HL-60 (cell line): ENCODE measurements at regions not wholly inside any gene's neighbourhood (a gene's known extent, or its start where the extent isn't known, plus 50 kb on each side); places are given as distances from the start of the nearest gene placed in this dataset.

ENCODE experiments used
- DNase-seq, 2 experiments: peaks; one replicate each; pipeline ENCODE4 v3.0.0-alpha.2; 2010 to 2020; ENCODE audit warnings: low read depth in 1 of 2, low spot score in 1 of 2
- H3K27ac ChIP-seq: fragments of 250-450 bp; sonication (Bioruptor Pico); replicated peaks from 2 replicates; pipeline ENCODE4 v1.5.1; 2020; ENCODE audit warnings: mild to moderate bottlenecking, moderate library complexity
- H3K27me3 ChIP-seq: fragments of 250-450 bp; sonication (Bioruptor Pico); 2 replicates; pipeline ENCODE4 v1.5.1; 2021; ENCODE audit warnings: mild to moderate bottlenecking, moderate library complexity; ENCODE audit not compliant: insufficient read depth, poor library complexity, severe bottlenecking
- H3K4me3 ChIP-seq: replicated peaks from 2 replicates; pipeline ENCODE4 v1.5.1; 2011; ENCODE audit warnings: mild to moderate bottlenecking, control low read depth, low read length; ENCODE audit not compliant: insufficient read depth
- GABPA ChIP-seq: IDR thresholded peaks from 2 replicates; pipeline ENCODE4 v1.6.1; 2012; ENCODE audit warnings: low read depth
- POLR2AphosphoS5 ChIP-seq: IDR thresholded peaks from 2 replicates; pipeline ENCODE4 v1.6.1; 2012; ENCODE audit warnings: low read depth
- SPI1 ChIP-seq: IDR thresholded peaks from 2 replicates; pipeline ENCODE4 v1.6.1; 2012; ENCODE audit warnings: low read depth, mild to moderate bottlenecking, borderline replicate concordance
- TF ChIP-seq, protein P1 (sequence below): IDR thresholded peaks from 2 replicates; pipeline ENCODE4 v1.6.1; 2012; ENCODE audit warnings: low read depth; ENCODE audit not compliant: insufficient replicate concordance
- TF ChIP-seq, protein P2 (sequence below): IDR thresholded peaks from one replicate; pipeline ENCODE4 v1.5.1; 2011; ENCODE audit warnings: low read length, control low read depth, inconsistent platforms; ENCODE audit not compliant: insufficient read depth

DNA sequence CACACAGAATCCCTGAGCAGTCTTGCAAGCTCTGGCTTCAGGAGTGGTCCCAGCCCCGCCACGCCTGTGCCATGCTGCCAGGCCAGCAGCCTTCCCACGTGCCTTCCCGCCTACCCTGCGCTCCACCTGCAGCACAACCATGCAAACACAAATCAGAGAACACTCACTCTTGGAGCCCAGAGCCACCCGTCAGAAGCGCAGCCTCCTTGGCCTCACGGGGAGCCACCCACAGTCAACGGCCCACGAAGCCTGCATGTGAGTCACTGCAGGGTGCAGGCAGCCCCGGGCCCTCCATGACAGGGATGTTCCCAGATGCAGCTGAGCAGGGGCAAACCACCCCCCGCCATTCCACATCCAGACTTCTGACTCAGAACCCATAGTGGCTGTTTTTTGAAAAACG is 217.0 kb downstream of the DLL1 start:
- Histone ChIP-seq H3K27me3 (no peaks in the 10 kb centered on the region), H3K4me3 (no peak overlapping the region), H3K27ac (no peak overlapping the region)
- TF ChIP-seq POLR2AphosphoS5 (no peak), GABPA (no peak)
- TF ChIP-seq, protein P1, sequence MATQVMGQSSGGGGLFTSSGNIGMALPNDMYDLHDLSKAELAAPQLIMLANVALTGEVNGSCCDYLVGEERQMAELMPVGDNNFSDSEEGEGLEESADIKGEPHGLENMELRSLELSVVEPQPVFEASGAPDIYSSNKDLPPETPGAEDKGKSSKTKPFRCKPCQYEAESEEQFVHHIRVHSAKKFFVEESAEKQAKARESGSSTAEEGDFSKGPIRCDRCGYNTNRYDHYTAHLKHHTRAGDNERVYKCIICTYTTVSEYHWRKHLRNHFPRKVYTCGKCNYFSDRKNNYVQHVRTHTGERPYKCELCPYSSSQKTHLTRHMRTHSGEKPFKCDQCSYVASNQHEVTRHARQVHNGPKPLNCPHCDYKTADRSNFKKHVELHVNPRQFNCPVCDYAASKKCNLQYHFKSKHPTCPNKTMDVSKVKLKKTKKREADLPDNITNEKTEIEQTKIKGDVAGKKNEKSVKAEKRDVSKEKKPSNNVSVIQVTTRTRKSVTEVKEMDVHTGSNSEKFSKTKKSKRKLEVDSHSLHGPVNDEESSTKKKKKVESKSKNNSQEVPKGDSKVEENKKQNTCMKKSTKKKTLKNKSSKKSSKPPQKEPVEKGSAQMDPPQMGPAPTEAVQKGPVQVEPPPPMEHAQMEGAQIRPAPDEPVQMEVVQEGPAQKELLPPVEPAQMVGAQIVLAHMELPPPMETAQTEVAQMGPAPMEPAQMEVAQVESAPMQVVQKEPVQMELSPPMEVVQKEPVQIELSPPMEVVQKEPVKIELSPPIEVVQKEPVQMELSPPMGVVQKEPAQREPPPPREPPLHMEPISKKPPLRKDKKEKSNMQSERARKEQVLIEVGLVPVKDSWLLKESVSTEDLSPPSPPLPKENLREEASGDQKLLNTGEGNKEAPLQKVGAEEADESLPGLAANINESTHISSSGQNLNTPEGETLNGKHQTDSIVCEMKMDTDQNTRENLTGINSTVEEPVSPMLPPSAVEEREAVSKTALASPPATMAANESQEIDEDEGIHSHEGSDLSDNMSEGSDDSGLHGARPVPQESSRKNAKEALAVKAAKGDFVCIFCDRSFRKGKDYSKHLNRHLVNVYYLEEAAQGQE = no peak
- no peak for DNase-seq

DNA sequence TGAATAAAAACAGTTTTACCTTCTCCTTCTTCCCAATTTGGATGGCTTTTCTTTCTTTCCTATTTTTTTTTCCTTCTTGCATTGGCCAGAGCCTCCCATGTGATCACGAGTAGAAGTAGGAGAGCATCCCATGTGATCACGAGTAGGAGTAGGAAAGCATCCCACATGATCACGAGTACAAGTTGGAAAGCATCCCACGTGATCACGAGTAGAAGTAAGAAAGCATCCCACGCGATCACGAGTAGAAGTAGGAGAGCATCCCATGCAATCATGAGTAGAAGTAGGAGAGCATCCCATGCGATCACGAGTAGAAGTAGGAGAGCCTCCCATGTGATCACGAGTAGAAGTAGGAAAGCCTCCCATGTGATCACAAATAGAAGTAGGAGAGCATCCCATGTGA is 218.6 kb downstream of the DLL1 start:
- DNase-seq = no peak
- TF ChIP-seq, protein P2, sequence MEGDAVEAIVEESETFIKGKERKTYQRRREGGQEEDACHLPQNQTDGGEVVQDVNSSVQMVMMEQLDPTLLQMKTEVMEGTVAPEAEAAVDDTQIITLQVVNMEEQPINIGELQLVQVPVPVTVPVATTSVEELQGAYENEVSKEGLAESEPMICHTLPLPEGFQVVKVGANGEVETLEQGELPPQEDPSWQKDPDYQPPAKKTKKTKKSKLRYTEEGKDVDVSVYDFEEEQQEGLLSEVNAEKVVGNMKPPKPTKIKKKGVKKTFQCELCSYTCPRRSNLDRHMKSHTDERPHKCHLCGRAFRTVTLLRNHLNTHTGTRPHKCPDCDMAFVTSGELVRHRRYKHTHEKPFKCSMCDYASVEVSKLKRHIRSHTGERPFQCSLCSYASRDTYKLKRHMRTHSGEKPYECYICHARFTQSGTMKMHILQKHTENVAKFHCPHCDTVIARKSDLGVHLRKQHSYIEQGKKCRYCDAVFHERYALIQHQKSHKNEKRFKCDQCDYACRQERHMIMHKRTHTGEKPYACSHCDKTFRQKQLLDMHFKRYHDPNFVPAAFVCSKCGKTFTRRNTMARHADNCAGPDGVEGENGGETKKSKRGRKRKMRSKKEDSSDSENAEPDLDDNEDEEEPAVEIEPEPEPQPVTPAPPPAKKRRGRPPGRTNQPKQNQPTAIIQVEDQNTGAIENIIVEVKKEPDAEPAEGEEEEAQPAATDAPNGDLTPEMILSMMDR = no peak
- TF ChIP-seq POLR2AphosphoS5 (no peak), SPI1 (no peak), GABPA (no peak)
- TF ChIP-seq, protein P1 = no peak
- no peak overlapping the region for H3K27ac ChIP-seq
- no peak overlapping the region for H3K4me3 ChIP-seq
- H3K27me3 ChIP-seq = no peaks in the 10 kb centered on the region

DNA sequence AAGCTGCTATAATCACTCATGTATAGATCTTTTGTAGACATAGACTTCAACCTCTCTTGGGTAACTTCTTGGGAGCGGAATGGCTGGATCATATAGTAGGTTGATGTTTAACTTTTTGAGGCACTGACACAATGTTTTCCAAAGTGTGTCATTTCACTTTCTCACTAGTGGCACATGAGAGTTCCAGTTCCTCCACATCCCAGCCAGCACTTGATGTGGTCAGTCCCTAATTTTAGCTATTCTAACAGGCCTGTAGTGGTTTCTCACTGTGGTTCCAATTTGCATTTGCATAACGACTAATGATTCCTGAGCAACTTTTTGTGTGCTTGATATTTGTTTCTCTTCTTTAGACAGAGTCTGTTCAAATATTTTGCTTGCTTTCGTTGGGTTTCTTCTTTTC is 221.3 kb downstream of the DLL1 start:
- H3K4me3 ChIP-seq = no peak overlapping the region
- no peaks in the 10 kb centered on the region for H3K27me3 ChIP-seq
- DNase-seq = no peak
- no peak overlapping the region for H3K27ac ChIP-seq
- TF ChIP-seq GABPA = no peak
- TF ChIP-seq, protein P1 = no peak
- TF ChIP-seq, protein P2 = no peak
- TF ChIP-seq POLR2AphosphoS5 = no peak
- no peak for TF ChIP-seq SPI1

DNA sequence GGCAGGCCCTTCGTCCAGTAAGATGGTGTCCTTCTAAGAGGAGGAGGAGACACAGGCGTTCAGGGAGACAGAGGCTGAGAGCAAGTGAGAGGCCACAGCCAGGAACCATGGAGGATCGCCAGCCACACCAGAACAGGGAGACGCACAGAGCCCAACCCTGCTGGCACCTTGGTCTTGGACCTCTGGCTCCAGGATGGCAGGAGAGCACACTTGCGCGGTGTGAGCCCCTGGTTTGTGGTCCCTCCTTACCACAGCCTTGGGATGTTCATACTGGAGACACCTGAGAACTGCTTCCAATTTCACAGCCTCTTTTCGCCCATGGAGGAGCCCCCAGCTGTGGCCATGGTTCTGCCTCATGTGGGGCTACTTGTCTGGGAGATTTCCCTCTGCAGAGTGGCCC is 222.4 kb downstream of the DLL1 start:
- H3K4me3 ChIP-seq = no peak overlapping the region
- H3K27ac ChIP-seq = no peak overlapping the region
- TF ChIP-seq, protein P2 = no peak
- H3K27me3 ChIP-seq = no peaks in the 10 kb centered on the region
- DNase-seq = no peak
